HepG2 (cell line): ENCODE measurements at regions not wholly inside any gene's neighbourhood (a gene's known extent, or its start where the extent isn't known, plus 50 kb on each side); places are given as distances from the start of the nearest gene placed in this dataset.

Experiments used
- ATAC-seq: fragments of 200-7000 bp; cut with Tn5 transposase; 3 replicates; pipeline ENCODE4 v1.9.1; 2020; ENCODE audit warnings: mild to moderate bottlenecking, moderate library complexity
- BruUV-seq: library from RNA; stranded (reverse); fragments of 400-500 nt; replicated peaks from 2 replicates; lab custom pipeline; 2021; lab: Mats Ljungman, UMichigan
- CTCF ChIA-PET: fragments of 300-600 bp; formaldehyde crosslinking; extraction: SDS; loops from one replicate; lab custom pipeline; 2021; ENCODE audit warnings: low total read pairs, inconsistent platforms, low intra/inter-chr PET ratio; lab: Yijun Ruan, JAX
- POLR2A ChIA-PET: fragments of 350-600 bp; sonication (Branson Sonifier 250); formaldehyde crosslinking; loops from one replicate; lab custom pipeline; 2020; ENCODE audit warnings: antibody characterized with exemption, inconsistent platforms; lab: Yijun Ruan, JAX
- DNase-seq: peaks from one replicate; pipeline ENCODE4 v3.0.0-alpha.2; 2015; ENCODE audit warnings: low spot score
- FAIRE-seq: peaks from 3 replicates; lab custom pipeline; 2011; peaks lifted over from hg19 to GRCh38; lab: Jason Lieb, UNC
- H2AFZ ChIP-seq: one replicate; pipeline ENCODE4 v1.6.1; 2011; ENCODE audit warnings: low read length, inconsistent platforms
- H3K27ac ChIP-seq: fragments of 300-600 bp; 3 replicates; pipeline ENCODE4 v1.8.0; 2011; ENCODE audit warnings: mixed run types, mild to moderate bottlenecking, mixed read lengths, low read length, inconsistent platforms; ENCODE audit not compliant: insufficient read depth; ENCODE audit errors: extremely low read length
- H3K27me3 ChIP-seq, 2 experiments: fragments of 200-600 bp in 1 of 2; 2 replicates in 1 of 2; 3 replicates in 1 of 2; pipeline versions ENCODE4 v1.6.0 to v1.8.0; 2011; ENCODE audit warnings: low read length in 2 of 2, mild to moderate bottlenecking in 2 of 2, moderate library complexity in 2 of 2, inconsistent platforms in 1 of 2; ENCODE audit not compliant: insufficient read depth in 2 of 2, control insufficient read depth in 1 of 2
- H3K36me3 ChIP-seq, 2 experiments: fragments of 200-600 bp in 1 of 2; replicated peaks in 1 of 2; 2 replicates in 1 of 2; 3 replicates in 1 of 2; pipeline versions ENCODE4 v1.5.1 to v1.8.0; 2011; ENCODE audit warnings: low read length in 2 of 2, inconsistent platforms in 1 of 2; ENCODE audit not compliant: insufficient read depth in 2 of 2, control insufficient read depth in 1 of 2
- H3K4me1 ChIP-seq: 2 replicates; pipeline ENCODE4 v1.5.1; 2012; ENCODE audit warnings: low read length, inconsistent platforms; ENCODE audit not compliant: insufficient read depth
- H3K4me2 ChIP-seq: 2 replicates; pipeline ENCODE4 v1.6.0; 2011; ENCODE audit warnings: low read depth, low read length, inconsistent platforms
- H3K4me3 ChIP-seq, 3 experiments: fragments of 200-600 bp in 1 of 3; sonication (generic), shearing (Covaris generic) in 1 of 3; replicated peaks in 1 of 3; 2 replicates each; pipeline ENCODE4 v1.5.1; 2011 to 2016; ENCODE audit warnings: low read length in 3 of 3, inconsistent platforms in 2 of 3, low read depth in 2 of 3, mild to moderate bottlenecking in 2 of 3, control low read depth in 1 of 3, mixed read lengths in 1 of 3; ENCODE audit not compliant: insufficient read depth in 1 of 3
- H3K79me2 ChIP-seq: one replicate; pipeline ENCODE4 v1.6.1; 2011; ENCODE audit warnings: low read length, inconsistent platforms; ENCODE audit not compliant: insufficient read depth
- H3K9ac ChIP-seq: 2 replicates; pipeline ENCODE4 v1.6.0; 2011; ENCODE audit warnings: mild to moderate bottlenecking, low read depth, low read length, inconsistent platforms; ENCODE audit not compliant: insufficient read depth
- H3K9me3 ChIP-seq: 2 replicates; pipeline ENCODE4 v1.5.1; 2012; ENCODE audit warnings: mild to moderate bottlenecking, low read length
- H4K20me1 ChIP-seq: 2 replicates; pipeline ENCODE4 v1.6.0; 2011; ENCODE audit warnings: inconsistent platforms, mild to moderate bottlenecking, low read length, moderate library complexity; ENCODE audit not compliant: insufficient read depth
- CREM ChIP-seq, 2 experiments: sonication (generic) in 1 of 2; formaldehyde crosslinking in 1 of 2; IDR thresholded peaks; 2 replicates each; pipeline versions ENCODE4 v1.4.0 to v1.6.1; 2016 to 2020; ENCODE audit warnings: antibody characterized with exemption in 1 of 2, mild to moderate bottlenecking in 1 of 2, missing genetic modification reagents in 1 of 2
- DDIT3 ChIP-seq: sonication (generic); formaldehyde crosslinking; IDR thresholded peaks from 2 replicates; pipeline ENCODE4 v1.4.0; 2020; ENCODE audit warnings: mild to moderate bottlenecking, missing genetic modification reagents
- GABPB1 ChIP-seq: IDR thresholded peaks from 2 replicates; pipeline ENCODE4 v1.6.1; 2016; ENCODE audit warnings: mild to moderate bottlenecking, missing genetic modification reagents, moderate library complexity, missing compliant biosample characterization
- LCORL ChIP-seq, 2 experiments: fragments of 450-650 bp in 1 of 2; sonication (generic) in 1 of 2; formaldehyde crosslinking in 1 of 2; IDR thresholded peaks; 2 replicates each; pipeline versions ENCODE4 v1.5.0 to v1.6.1; 2017 to 2020; ENCODE audit warnings: antibody characterized with exemption in 1 of 2, missing genetic modification reagents in 1 of 2
- MAX ChIP-seq: IDR thresholded peaks from 2 replicates; pipeline ENCODE4 v1.6.1; 2012; ENCODE audit warnings: inconsistent platforms
- MYC ChIP-seq: sonication (generic); formaldehyde crosslinking; IDR thresholded peaks from 2 replicates; pipeline ENCODE4 v1.9.0; 2021; ENCODE audit warnings: missing genetic modification reagents, borderline replicate concordance
- NRL ChIP-seq: sonication (generic); formaldehyde crosslinking; IDR thresholded peaks from 2 replicates; pipeline ENCODE4 v1.5.0; 2020; ENCODE audit warnings: missing genetic modification reagents, mild to moderate bottlenecking, moderate library complexity, borderline replicate concordance
- PPARG ChIP-seq: conservative IDR thresholded peaks from 2 replicates; pipeline ENCODE4 v1.6.1; 2016; ENCODE audit warnings: missing biosample characterization, missing genetic modification reagents
- THAP7 ChIP-seq: sonication (generic); formaldehyde crosslinking; IDR thresholded peaks from 2 replicates; pipeline ENCODE4 v1.8.1; 2023; ENCODE audit warnings: mild to moderate bottlenecking, missing genetic modification reagents
- THYN1 ChIP-seq: sonication (generic); formaldehyde crosslinking; IDR thresholded peaks from 2 replicates; pipeline ENCODE4 v1.8.1; 2023; ENCODE audit warnings: low read depth, mild to moderate bottlenecking, moderate library complexity, missing genetic modification reagents, borderline replicate concordance
- ZNF432 ChIP-seq: sonication (generic); formaldehyde crosslinking; IDR thresholded peaks from 2 replicates; pipeline ENCODE4 v1.5.0; 2020; ENCODE audit warnings: missing genetic modification reagents, mild to moderate bottlenecking, borderline replicate concordance
- ZNF550 ChIP-seq: sonication (generic); formaldehyde crosslinking; IDR thresholded peaks from 2 replicates; pipeline ENCODE4 v1.4.0; 2020; ENCODE audit warnings: mild to moderate bottlenecking, missing genetic modification reagents, borderline replicate concordance
- WGBS: methylation state at CpG from one replicate; pipeline ENCODE4 v1.1.6; 2017; ENCODE audit warnings: low lambda C conversion rate; 5-methylcytosine and 5-hydroxymethylcytosine counted together
- in situ Hi-C: cut with HindIII; loops from 2 replicates; pipeline ENCODE4 v1.10.0; 2017; ENCODE audit warnings: low pct_unique_long_range_greater_than_20kb; ENCODE audit not compliant: extremely low pct_ligation_motif_present
- intact Hi-C: fragments of 100-400 bp; cut with micrococcal nuclease; formaldehyde crosslinking; loops from one replicate; pipeline ENCODE4 v1.10.0; 2022; ENCODE audit not compliant: unreplicated experiment
- TF ChIP-seq, protein P1 (sequence below): IDR thresholded peaks from 2 replicates; pipeline ENCODE4 v1.6.1; 2016; ENCODE audit warnings: low read depth, control low read depth

DNA sequence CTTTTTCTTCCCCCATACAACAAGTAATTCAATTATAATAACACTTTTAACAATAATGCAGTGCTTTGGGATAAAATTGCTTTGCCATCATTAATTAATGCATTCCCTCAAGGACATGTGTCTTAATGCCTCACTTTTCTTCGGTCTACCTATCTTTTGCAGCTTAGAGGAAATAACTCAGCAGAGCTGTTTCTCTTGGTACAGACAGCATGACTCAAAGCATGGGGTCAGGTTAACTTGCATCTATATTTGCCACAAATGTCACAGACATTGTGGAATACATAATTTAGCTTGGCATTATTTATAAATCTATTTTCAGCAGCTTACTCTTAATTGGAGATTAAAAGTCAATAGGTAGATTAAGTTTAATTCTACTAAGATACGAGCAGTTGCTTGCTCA lies 376.1 kb upstream of the CNTNAP5 start (continued):
- TF ChIP-seq DDIT3 (no peak), ZNF432 (no peak), MYC (CRISPR knock-in tag) (no peak), THYN1 (CRISPR knock-in tag) (no peak), LCORL (IDR thresholded peaks at IDR 0.05) (no peak), LCORL (CRISPR knock-in tag; IDR thresholded peaks at IDR 0.05) (no peak), GABPB1 (CRISPR knock-in tag) (no peak), MAX (no peak)
- TF ChIP-seq, protein P1, sequence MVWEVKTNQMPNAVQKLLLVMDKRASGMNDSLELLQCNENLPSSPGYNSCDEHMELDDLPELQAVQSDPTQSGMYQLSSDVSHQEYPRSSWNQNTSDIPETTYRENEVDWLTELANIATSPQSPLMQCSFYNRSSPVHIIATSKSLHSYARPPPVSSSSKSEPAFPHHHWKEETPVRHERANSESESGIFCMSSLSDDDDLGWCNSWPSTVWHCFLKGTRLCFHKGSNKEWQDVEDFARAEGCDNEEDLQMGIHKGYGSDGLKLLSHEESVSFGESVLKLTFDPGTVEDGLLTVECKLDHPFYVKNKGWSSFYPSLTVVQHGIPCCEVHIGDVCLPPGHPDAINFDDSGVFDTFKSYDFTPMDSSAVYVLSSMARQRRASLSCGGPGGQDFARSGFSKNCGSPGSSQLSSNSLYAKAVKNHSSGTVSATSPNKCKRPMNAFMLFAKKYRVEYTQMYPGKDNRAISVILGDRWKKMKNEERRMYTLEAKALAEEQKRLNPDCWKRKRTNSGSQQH (CRISPR knock-in tag) = no peak

- Histone ChIP-seq H3K79me2 (no peaks in the 10 kb centered on the region), H4K20me1 (no peaks in the 10 kb centered on the region), H3K4me3 (no peak overlapping the region), H3K4me1 (no peaks in the 10 kb centered on the region), H2AFZ (no peak overlapping the region), H3K9ac (no peak overlapping the region), H3K9me3 (peaks cover 95% of the 10 kb centered on the region), H3K36me3 (no peaks in the 10 kb centered on the region)
- intact Hi-C loops = no loop called here
- no peak for FAIRE-seq
- DNase-seq = no peak
- ATAC-seq = no peak
- 13% methylated on average over 5 of the region's 5 CpGs for WGBS
- BruUV-seq = no TSS peak
- in situ Hi-C loops = no loop called here
- POLR2A ChIA-PET = no interaction called here
- no peak for TF ChIP-seq PPARG
- no peak for TF ChIP-seq THAP7
- TF ChIP-seq ZNF550 (CRISPR knock-in tag) = no peak
- no peak for TF ChIP-seq NRL (CRISPR knock-in tag)
- no peak for TF ChIP-seq CREM (IDR thresholded peaks at IDR 0.05)
- TF ChIP-seq CREM (CRISPR knock-in tag; IDR thresholded peaks at IDR 0.05) = no peak
- TF ChIP-seq, all 625 proteins: peak for 0
- no peak overlapping the region for H3K4me2 ChIP-seq
- H3K27ac ChIP-seq = no peak overlapping the region
- CTCF ChIA-PET = no interaction called here
- no peaks in the 10 kb centered on the region for H3K27me3 ChIP-seq
These were observed 373.9 kb upstream of the CNTNAP5 start for GRCh38 chr2:123651151-123651550.
